ENCODE measurements at regions not wholly inside any gene's neighbourhood (a gene's known extent, or its start where the extent isn't known, plus 50 kb on each side); places are given as distances from the start of the nearest gene placed in this dataset.

- no peak for TF ChIP-seq CTCF (conservative IDR thresholded peaks at IDR 0.05)
- TF ChIP-seq EZH2 (IDR thresholded peaks at IDR 0.05; ENCODE audit: low read depth): no peak
Measured at GRCh38 chr6:130603391-130603790, 223.8 kb upstream of the SMLR1 start.

Measured in PC-9 (cell line).